ENCODE measurements at regions not wholly inside any gene's neighbourhood (a gene's known extent, or its start where the extent isn't known, plus 50 kb on each side); places are given as distances from the start of the nearest gene placed in this dataset.
"Not testable (repeated sequence)": the region's sequence is repeated elsewhere in the genome, so short reads cannot be mapped to it uniquely, and the experiment has no call there.

DNA sequence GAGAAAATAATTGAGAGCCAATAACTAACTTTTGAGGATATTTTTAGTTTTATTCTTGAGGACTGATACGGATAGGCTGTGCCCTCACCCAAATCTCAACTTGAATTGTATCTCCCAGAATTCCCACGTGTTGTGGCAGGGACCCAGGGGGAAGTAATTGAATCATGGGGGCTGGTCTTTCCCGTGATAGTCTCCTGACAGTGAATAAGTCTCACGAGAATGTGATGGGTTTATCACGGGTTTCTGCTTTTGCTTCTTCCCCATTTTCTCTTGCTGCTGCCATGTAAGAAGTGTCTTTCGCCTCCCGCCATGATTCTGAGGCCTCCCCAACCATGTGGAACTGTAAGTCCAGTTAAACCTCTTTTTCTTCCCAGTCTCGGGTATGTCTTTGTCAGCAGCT is 292.3 kb upstream of the TFAP2D start:
- not testable (repeated sequence) for H3K9ac ChIP-seq (ENCODE audit: low read length); H4K5ac ChIP-seq (ENCODE audit: low read length); H2BK15ac ChIP-seq (replicated peaks; ENCODE audit: low read depth); H3K18ac ChIP-seq (ENCODE audit: low read length); H3K23ac ChIP-seq (ENCODE audit: low read length); DNase-seq; H3K56ac ChIP-seq (ENCODE audit: low read length); H3K4me3 ChIP-seq (ENCODE audit: low read length); H3K4me2 ChIP-seq (ENCODE audit: low read length); H4K8ac ChIP-seq (ENCODE audit: low read depth, low read length); H3K36me3 ChIP-seq (ENCODE audit: control insufficient read depth, insufficient read depth, low read length); H3K27me3 ChIP-seq (ENCODE audit: insufficient read depth, low read length, poor library complexity); H3K79me1 ChIP-seq (ENCODE audit: low read length); H2BK120ac ChIP-seq (ENCODE audit: low read depth, low read length); H3K4ac ChIP-seq (ENCODE audit: low read depth, low read length); H2BK5ac ChIP-seq (ENCODE audit: low read length); H3K27ac ChIP-seq (ENCODE audit: low read depth, low read length); H2AK5ac ChIP-seq (ENCODE audit: low read length); H3K79me2 ChIP-seq (ENCODE audit: control insufficient read depth, insufficient read depth, low read length); H3K4me1 ChIP-seq (ENCODE audit: control insufficient read depth, low read depth, low read length)
- WGBS (ENCODE audit: extremely low coverage, insufficient coverage, low lambda C conversion rate): no CpG with 5 or more reads among the region's 8 CpGs

DNA sequence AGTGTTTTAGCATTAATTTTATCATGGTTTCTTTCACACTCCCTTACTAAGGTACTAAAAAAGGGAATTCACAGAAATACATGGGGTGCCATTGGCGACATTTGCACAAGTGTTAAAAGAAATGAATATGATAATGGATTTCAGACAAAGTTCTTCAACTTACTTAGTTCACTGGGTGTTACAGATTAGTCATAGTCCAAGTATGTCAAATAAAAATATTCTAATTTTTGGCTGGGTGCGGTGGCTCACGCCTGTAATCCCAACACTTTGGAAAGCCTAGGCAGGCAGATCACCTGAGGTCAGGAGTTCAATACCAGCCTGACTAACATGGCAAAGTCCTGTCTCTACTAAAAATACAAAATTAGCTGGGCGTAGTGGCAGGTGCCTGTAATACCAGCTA is 286.1 kb upstream of the TFAP2D start:
- no peaks in the 10 kb centered on the region for H3K36me3 ChIP-seq (ENCODE audit: control insufficient read depth, insufficient read depth, low read length)
- no peak overlapping the region for H4K5ac ChIP-seq (ENCODE audit: low read length)
- H3K23ac ChIP-seq (ENCODE audit: low read length): no peak overlapping the region
- H2BK15ac ChIP-seq (replicated peaks; ENCODE audit: low read depth): no peak overlapping the region
- H2BK5ac ChIP-seq (ENCODE audit: low read length): no peak overlapping the region
- H3K9ac ChIP-seq (ENCODE audit: low read length): no peak overlapping the region
- no peak overlapping the region for H4K8ac ChIP-seq (ENCODE audit: low read depth, low read length)
- no peak overlapping the region for H3K18ac ChIP-seq (ENCODE audit: low read length)
- no peak overlapping the region for H2AK5ac ChIP-seq (ENCODE audit: low read length)
- H2BK120ac ChIP-seq (ENCODE audit: low read depth, low read length): no peak overlapping the region
- H3K56ac ChIP-seq (ENCODE audit: low read length): no peak overlapping the region
- DNase-seq: no peak
- no peak overlapping the region for H3K27ac ChIP-seq (ENCODE audit: low read depth, low read length)
- no peak overlapping the region for H3K4ac ChIP-seq (ENCODE audit: low read depth, low read length)
- H3K4me1 ChIP-seq (ENCODE audit: control insufficient read depth, low read depth, low read length): no peaks in the 10 kb centered on the region
- H3K27me3 ChIP-seq (ENCODE audit: insufficient read depth, low read length, poor library complexity): no peaks in the 10 kb centered on the region
- H3K4me3 ChIP-seq (ENCODE audit: low read length): no peak overlapping the region
- WGBS (ENCODE audit: extremely low coverage, insufficient coverage, low lambda C conversion rate): no CpG with 5 or more reads among the region's 4 CpGs
- H3K79me1 ChIP-seq (ENCODE audit: low read length): no peaks in the 10 kb centered on the region
- H3K4me2 ChIP-seq (ENCODE audit: low read length): no peak overlapping the region
- no peaks in the 10 kb centered on the region for H3K79me2 ChIP-seq (ENCODE audit: control insufficient read depth, insufficient read depth, low read length)

DNA sequence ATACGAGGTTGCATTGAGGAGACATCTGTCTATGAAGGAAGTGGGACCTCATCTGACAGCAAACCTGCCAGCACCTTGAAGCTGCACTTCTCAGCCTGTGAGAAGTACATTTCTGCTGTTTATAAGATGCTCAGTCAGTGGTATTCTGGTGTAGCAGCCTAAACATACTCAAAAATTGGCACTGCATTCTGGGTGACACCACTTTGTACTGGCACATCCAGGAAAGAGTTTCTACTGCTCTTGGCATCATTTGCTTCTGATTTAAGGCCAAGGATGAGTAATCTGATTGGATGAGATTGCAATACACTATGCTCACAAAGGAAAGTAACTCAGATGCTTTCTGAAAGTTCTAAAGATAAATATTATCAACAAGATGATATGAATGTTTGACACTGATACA is 275.4 kb upstream of the TFAP2D start:
- H3K23ac ChIP-seq (ENCODE audit: low read length): no peak overlapping the region
- H3K4me1 ChIP-seq (ENCODE audit: control insufficient read depth, low read depth, low read length): no peaks in the 10 kb centered on the region
- H4K8ac ChIP-seq (ENCODE audit: low read depth, low read length): no peak overlapping the region
- no peaks in the 10 kb centered on the region for H3K79me1 ChIP-seq (ENCODE audit: low read length)
- H3K36me3 ChIP-seq (ENCODE audit: control insufficient read depth, insufficient read depth, low read length): no peaks in the 10 kb centered on the region
- no peak overlapping the region for H3K4me3 ChIP-seq (ENCODE audit: low read length)
- H3K27me3 ChIP-seq (ENCODE audit: insufficient read depth, low read length, poor library complexity): no peaks in the 10 kb centered on the region
- H2BK5ac ChIP-seq (ENCODE audit: low read length): no peak overlapping the region
- H2BK15ac ChIP-seq (replicated peaks; ENCODE audit: low read depth): no peak overlapping the region
- no peak overlapping the region for H3K56ac ChIP-seq (ENCODE audit: low read length)
- H3K79me2 ChIP-seq (ENCODE audit: control insufficient read depth, insufficient read depth, low read length): no peaks in the 10 kb centered on the region
- H4K5ac ChIP-seq (ENCODE audit: low read length): no peak overlapping the region
- H3K9ac ChIP-seq (ENCODE audit: low read length): no peak overlapping the region
- H3K27ac ChIP-seq (ENCODE audit: low read depth, low read length): no peak overlapping the region
- H3K18ac ChIP-seq (ENCODE audit: low read length): no peak overlapping the region
- H2AK5ac ChIP-seq (ENCODE audit: low read length): no peak overlapping the region
- no peak for DNase-seq
- H3K4me2 ChIP-seq (ENCODE audit: low read length): no peak overlapping the region
- no CpG with 5 or more reads among the region's 1 CpG for WGBS (ENCODE audit: extremely low coverage, insufficient coverage, low lambda C conversion rate)
- H2BK120ac ChIP-seq (ENCODE audit: low read depth, low read length): no peak overlapping the region
- no peak overlapping the region for H3K4ac ChIP-seq (ENCODE audit: low read depth, low read length)

DNA sequence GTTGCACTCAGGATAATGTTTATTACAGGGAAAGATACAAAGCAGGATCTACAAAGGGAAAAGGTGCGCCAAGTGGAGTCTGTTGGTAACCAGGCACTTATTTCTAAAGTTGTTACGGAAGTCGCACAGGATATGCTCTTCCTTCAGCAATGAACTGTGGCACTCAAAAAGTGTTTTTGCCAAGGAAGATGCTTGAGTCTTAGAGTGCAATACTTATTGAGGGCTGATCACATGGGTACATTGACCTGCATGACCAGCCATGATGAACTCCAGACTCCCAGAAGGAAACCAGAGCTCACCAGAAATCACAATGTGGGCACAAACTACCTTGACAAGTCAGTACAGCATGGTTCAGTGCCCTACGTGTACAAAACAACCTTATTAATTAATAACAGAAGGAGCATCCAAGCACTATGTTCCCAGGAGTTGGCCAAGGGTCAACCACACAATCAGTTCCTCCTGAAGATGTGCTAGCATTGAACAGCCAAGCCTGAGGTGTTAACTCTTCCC is 270.7 kb upstream of the TFAP2D start:
- Histone ChIP-seq H3K36me3 (ENCODE audit: control insufficient read depth, insufficient read depth, low read length) (no peaks in the 10 kb centered on the region), H3K56ac (ENCODE audit: low read length) (no peak overlapping the region), H2BK15ac (replicated peaks; ENCODE audit: low read depth) (no peak overlapping the region), H3K4me3 (ENCODE audit: low read length) (no peak overlapping the region), H2BK5ac (ENCODE audit: low read length) (no peak overlapping the region), H2AK5ac (ENCODE audit: low read length) (no peak overlapping the region), H3K27ac (ENCODE audit: low read depth, low read length) (no peak overlapping the region), H3K23ac (ENCODE audit: low read length) (no peak overlapping the region), H3K4me2 (ENCODE audit: low read length) (no peak overlapping the region), H3K4ac (ENCODE audit: low read depth, low read length) (no peak overlapping the region), H3K4me1 (ENCODE audit: control insufficient read depth, low read depth, low read length) (no peaks in the 10 kb centered on the region), H4K5ac (ENCODE audit: low read length) (no peak overlapping the region), H4K8ac (ENCODE audit: low read depth, low read length) (no peak overlapping the region), H3K27me3 (ENCODE audit: insufficient read depth, low read length, poor library complexity) (no peaks in the 10 kb centered on the region), H3K9ac (ENCODE audit: low read length) (no peak overlapping the region), H3K79me2 (ENCODE audit: control insufficient read depth, insufficient read depth, low read length) (no peaks in the 10 kb centered on the region), H2BK120ac (ENCODE audit: low read depth, low read length) (no peak overlapping the region), H3K79me1 (ENCODE audit: low read length) (no peaks in the 10 kb centered on the region), H3K18ac (ENCODE audit: low read length) (no peak overlapping the region)
- no peak for DNase-seq
- WGBS (ENCODE audit: extremely low coverage, insufficient coverage, low lambda C conversion rate): no CpG with 5 or more reads among the region's 4 CpGs

DNA sequence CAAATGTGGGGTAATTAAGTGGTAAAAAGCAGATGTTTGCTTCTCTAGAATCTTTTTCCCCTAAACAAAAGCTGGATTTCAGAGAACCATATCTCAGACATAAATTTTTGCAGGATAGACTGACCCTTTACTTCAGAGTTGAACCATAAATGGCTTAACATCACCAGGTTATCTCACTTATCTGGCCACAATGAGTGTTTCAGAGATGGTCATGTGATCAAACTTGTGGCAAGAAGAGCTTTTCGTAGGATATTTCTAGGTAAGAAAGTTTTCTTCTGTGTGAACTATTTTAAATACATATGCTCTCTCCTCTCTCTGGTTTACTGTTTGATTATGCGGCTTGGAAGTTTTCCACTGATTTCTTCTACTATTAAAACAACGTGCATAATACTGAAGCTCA is 270.2 kb upstream of the TFAP2D start:
- Histone ChIP-seq H3K4me2 (ENCODE audit: low read length) (no peak overlapping the region), H3K9ac (ENCODE audit: low read length) (no peak overlapping the region), H4K5ac (ENCODE audit: low read length) (no peak overlapping the region), H3K56ac (ENCODE audit: low read length) (no peak overlapping the region), H3K27me3 (ENCODE audit: insufficient read depth, low read length, poor library complexity) (no peaks in the 10 kb centered on the region), H3K4ac (ENCODE audit: low read depth, low read length) (no peak overlapping the region), H3K4me3 (ENCODE audit: low read length) (no peak overlapping the region), H3K79me2 (ENCODE audit: control insufficient read depth, insufficient read depth, low read length) (no peaks in the 10 kb centered on the region), H2AK5ac (ENCODE audit: low read length) (no peak overlapping the region), H4K8ac (ENCODE audit: low read depth, low read length) (no peak overlapping the region), H3K18ac (ENCODE audit: low read length) (no peak overlapping the region), H3K79me1 (ENCODE audit: low read length) (no peaks in the 10 kb centered on the region), H3K36me3 (ENCODE audit: control insufficient read depth, insufficient read depth, low read length) (no peaks in the 10 kb centered on the region), H3K23ac (ENCODE audit: low read length) (no peak overlapping the region), H3K27ac (ENCODE audit: low read depth, low read length) (no peak overlapping the region), H2BK15ac (replicated peaks; ENCODE audit: low read depth) (no peak overlapping the region), H3K4me1 (ENCODE audit: control insufficient read depth, low read depth, low read length) (no peaks in the 10 kb centered on the region), H2BK5ac (ENCODE audit: low read length) (no peak overlapping the region), H2BK120ac (ENCODE audit: low read depth, low read length) (no peak overlapping the region)
- DNase-seq: no peak
- WGBS (ENCODE audit: extremely low coverage, insufficient coverage, low lambda C conversion rate): no CpG with 5 or more reads among the region's 3 CpGs

DNA sequence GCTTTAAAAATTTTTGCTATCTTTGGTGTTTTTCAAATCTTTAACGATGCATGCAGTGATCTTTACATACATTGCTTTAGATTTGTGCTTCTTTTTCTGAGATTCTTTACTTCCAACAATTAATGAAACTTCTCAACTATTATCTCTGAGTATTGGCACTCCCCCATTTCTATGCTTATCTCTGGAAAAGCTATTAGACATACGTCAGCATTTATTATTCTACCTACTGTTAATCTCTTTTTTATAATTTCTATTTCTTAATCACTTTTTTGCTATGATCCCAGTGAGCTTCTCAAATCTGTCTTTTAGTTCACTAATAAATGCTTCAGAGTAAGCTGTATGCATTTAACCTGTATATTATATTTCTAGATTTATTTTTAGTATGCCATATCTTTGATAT is 264.2 kb upstream of the TFAP2D start:
- no peak overlapping the region for H4K8ac ChIP-seq (ENCODE audit: low read depth, low read length)
- DNase-seq: no peak
- H3K56ac ChIP-seq (ENCODE audit: low read length): no peak overlapping the region
- no peaks in the 10 kb centered on the region for H3K4me1 ChIP-seq (ENCODE audit: control insufficient read depth, low read depth, low read length)
- no peak overlapping the region for H4K5ac ChIP-seq (ENCODE audit: low read length)
- H3K9ac ChIP-seq (ENCODE audit: low read length): no peak overlapping the region
- H3K4ac ChIP-seq (ENCODE audit: low read depth, low read length): no peak overlapping the region
- no peak overlapping the region for H2BK5ac ChIP-seq (ENCODE audit: low read length)
- no peaks in the 10 kb centered on the region for H3K27me3 ChIP-seq (ENCODE audit: insufficient read depth, low read length, poor library complexity)
- no peak overlapping the region for H2BK15ac ChIP-seq (replicated peaks; ENCODE audit: low read depth)
- H3K4me3 ChIP-seq (ENCODE audit: low read length): no peak overlapping the region
- H3K79me1 ChIP-seq (ENCODE audit: low read length): no peaks in the 10 kb centered on the region
- no peak overlapping the region for H3K23ac ChIP-seq (ENCODE audit: low read length)
- no peak overlapping the region for H2BK120ac ChIP-seq (ENCODE audit: low read depth, low read length)
- no peak overlapping the region for H3K4me2 ChIP-seq (ENCODE audit: low read length)
- WGBS (ENCODE audit: extremely low coverage, insufficient coverage, low lambda C conversion rate): no CpG with 5 or more reads among the region's 2 CpGs
- H3K36me3 ChIP-seq (ENCODE audit: control insufficient read depth, insufficient read depth, low read length): no peaks in the 10 kb centered on the region
- no peak overlapping the region for H2AK5ac ChIP-seq (ENCODE audit: low read length)
- H3K18ac ChIP-seq (ENCODE audit: low read length): no peak overlapping the region
- H3K79me2 ChIP-seq (ENCODE audit: control insufficient read depth, insufficient read depth, low read length): no peaks in the 10 kb centered on the region
- no peak overlapping the region for H3K27ac ChIP-seq (ENCODE audit: low read depth, low read length)

All from mesendoderm (in vitro differentiated cells).